SK-N-SH (cell line): ENCODE measurements at regions not wholly inside any gene's neighbourhood (a gene's known extent, or its start where the extent isn't known, plus 50 kb on each side); places are given as distances from the start of the nearest gene placed in this dataset.

Source experiments
- CTCF ChIA-PET: fragments of 300-600, 350-600 bp; formaldehyde crosslinking; extraction: SDS; loops from one replicate; lab custom pipeline; 2021; lab: Yijun Ruan, JAX
- POLR2A ChIA-PET: fragments of 350-600 bp; sonication (Branson Sonifier 250); formaldehyde crosslinking; extraction: SDS; loops from one replicate; lab custom pipeline; 2020; ENCODE audit warnings: antibody characterized with exemption, inconsistent platforms; lab: Yijun Ruan, JAX
- DNase-seq: peaks from one replicate; pipeline ENCODE4 v3.0.0; 2012
- H2AFZ ChIP-seq: fragments of 200-600 bp; sonication (generic); 2 replicates; pipeline ENCODE4 v1.8.1; 2016; ENCODE audit warnings: antibody characterized with exemption, mild to moderate bottlenecking, low read depth
- H3F3A ChIP-seq: fragments of 200-600 bp; sonication (generic); replicated peaks from 2 replicates; pipeline ENCODE3; 2016; ENCODE audit warnings: antibody characterized with exemption, mild to moderate bottlenecking; ENCODE audit not compliant: insufficient read depth
- H3K27ac ChIP-seq, 2 experiments: fragments of 200-500 bp in 1 of 2; fragments of 200-600 bp in 1 of 2; sonication (Bioruptor generic) in 1 of 2; sonication (generic), shearing (Covaris generic) in 1 of 2; 2 replicates each; pipeline versions ENCODE4 v1.5.1 to v1.6.1; 2014 to 2016; ENCODE audit warnings: low read depth in 2 of 2, inconsistent platforms in 1 of 2, low read length in 1 of 2, mild to moderate bottlenecking in 1 of 2, mixed read lengths in 1 of 2
- H3K27me3 ChIP-seq: fragments of 200-600 bp; sonication (generic), shearing (Covaris generic); 2 replicates; pipeline ENCODE4 v1.6.1; 2016; ENCODE audit warnings: mixed run types; ENCODE audit not compliant: insufficient read depth
- H3K36me3 ChIP-seq, 2 experiments: fragments of 200-500 bp in 1 of 2; fragments of 200-600 bp in 1 of 2; sonication (Bioruptor generic) in 1 of 2; sonication (generic) in 1 of 2; replicated peaks in 1 of 2; 2 replicates each; pipeline versions ENCODE3 to v1.5.1; 2014 to 2016; ENCODE audit warnings: low read length in 1 of 2, mild to moderate bottlenecking in 1 of 2; ENCODE audit not compliant: insufficient read depth in 2 of 2, control insufficient read depth in 1 of 2
- H3K4me1 ChIP-seq, 2 experiments: fragments of 200-500 bp in 1 of 2; fragments of 200-600 bp in 1 of 2; sonication (Bioruptor generic) in 1 of 2; sonication (generic), shearing (Covaris generic) in 1 of 2; 2 replicates each; pipeline versions ENCODE4 v1.5.1 to v1.6.1; 2014 to 2016; ENCODE audit warnings: low read depth in 1 of 2, low read length in 1 of 2, mixed run types in 1 of 2; ENCODE audit not compliant: insufficient read depth in 2 of 2, control insufficient read depth in 1 of 2
- H3K4me2 ChIP-seq: fragments of 200-600 bp; sonication (generic), shearing (Covaris generic); 2 replicates; pipeline ENCODE4 v1.6.1; 2017; ENCODE audit warnings: mixed run types
- H3K4me3 ChIP-seq, 2 experiments: fragments of 200-500 bp in 1 of 2; fragments of 200-600 bp in 1 of 2; sonication (Bioruptor generic) in 1 of 2; sonication (generic), shearing (Covaris generic) in 1 of 2; 2 replicates each; pipeline versions ENCODE4 v1.5.1 to v1.8.1; 2014 to 2016; ENCODE audit warnings: low read depth in 2 of 2, inconsistent platforms in 1 of 2, low read length in 1 of 2, mild to moderate bottlenecking in 1 of 2, mixed read lengths in 1 of 2, moderate library complexity in 1 of 2
- H3K79me2 ChIP-seq: fragments of 200-600 bp; sonication (generic); 2 replicates; pipeline ENCODE4 v1.8.1; 2017; ENCODE audit warnings: mild to moderate bottlenecking; ENCODE audit not compliant: insufficient read depth
- H3K9ac ChIP-seq: fragments of 200-600 bp; sonication (generic); 2 replicates; pipeline ENCODE4 v1.6.1; 2017; ENCODE audit warnings: mixed run types
- H3K9me2 ChIP-seq: fragments of 200-600 bp; sonication (generic); 2 replicates; pipeline ENCODE4 v1.6.1; 2017; ENCODE audit warnings: mixed run types
- H3K9me3 ChIP-seq: fragments of 200-600 bp; sonication (generic); 2 replicates; pipeline ENCODE4 v1.6.1; 2017; ENCODE audit warnings: mixed run types, mild to moderate bottlenecking, moderate library complexity
- H4K20me1 ChIP-seq: fragments of 200-600 bp; sonication (generic); 2 replicates; pipeline ENCODE4 v1.6.1; 2017; ENCODE audit warnings: mild to moderate bottlenecking, mixed run types; ENCODE audit not compliant: insufficient read depth
- CHD2 ChIP-seq: fragments of 150-350 bp; IDR thresholded peaks from 2 replicates; pipeline ENCODE4 v1.6.1; 2018; ENCODE audit warnings: low read length; ENCODE audit not compliant: partially characterized antibody
- EP300 ChIP-seq, 2 experiments: IDR thresholded peaks; 2 replicates each; pipeline versions ENCODE4 v1.4.0 to v1.6.1; 2012; ENCODE audit warnings: borderline replicate concordance in 1 of 2, low read depth in 1 of 2, low read length in 1 of 2
- EZH2phosphoT487 ChIP-seq: fragments of 200-600 bp; sonication (generic); IDR thresholded peaks from 2 replicates; pipeline ENCODE4 v1.6.1; 2017; ENCODE audit warnings: low read depth, mixed run types, mild to moderate bottlenecking, antibody characterized with exemption, moderate library complexity, borderline replicate concordance
- FOXJ3 ChIP-seq: sonication (generic); formaldehyde crosslinking; IDR thresholded peaks from 2 replicates; pipeline ENCODE4 v1.5.1; 2020; ENCODE audit warnings: mild to moderate bottlenecking, missing genetic modification reagents
- FOXM1 ChIP-seq: IDR thresholded peaks from 2 replicates; pipeline ENCODE4 v1.4.0; 2012; ENCODE audit warnings: low read depth, mild to moderate bottlenecking
- GABPA ChIP-seq: IDR thresholded peaks from 2 replicates; pipeline ENCODE4 v1.4.0; 2012; ENCODE audit warnings: low read depth, mild to moderate bottlenecking
- MEF2A ChIP-seq: IDR thresholded peaks from 2 replicates; pipeline ENCODE4 v1.4.0; 2012; ENCODE audit warnings: low read depth, borderline replicate concordance
- NFIC ChIP-seq: IDR thresholded peaks from 2 replicates; pipeline ENCODE4 v1.4.0; 2012; ENCODE audit warnings: borderline replicate concordance
- POLR2AphosphoS5 ChIP-seq: IDR thresholded peaks from 2 replicates; pipeline ENCODE4 v1.6.1; 2012; ENCODE audit warnings: low read depth, low read length
- RAD21 ChIP-seq: IDR thresholded peaks from 2 replicates; pipeline ENCODE4 v1.6.1; 2012; ENCODE audit warnings: mild to moderate bottlenecking, low read length
- RCOR1 ChIP-seq: fragments of 150-350 bp; IDR thresholded peaks from 2 replicates; pipeline ENCODE4 v1.6.1; 2017; ENCODE audit warnings: antibody characterized with exemption, low read length
- RXRA ChIP-seq: IDR thresholded peaks from 2 replicates; pipeline ENCODE4 v1.4.0; 2012; ENCODE audit warnings: low read depth, mild to moderate bottlenecking, borderline replicate concordance
- SIN3A ChIP-seq: IDR thresholded peaks from 2 replicates; pipeline ENCODE4 v1.6.1; 2012; ENCODE audit warnings: low read depth, mild to moderate bottlenecking, low read length, moderate library complexity, borderline replicate concordance
- SMC3 ChIP-seq: IDR thresholded peaks from 2 replicates; pipeline ENCODE4 v1.6.1; 2012; ENCODE audit warnings: low read depth, low read length, improper control_type of control experiment
- TAF1 ChIP-seq: IDR thresholded peaks from 2 replicates; pipeline ENCODE4 v1.6.1; 2012; ENCODE audit warnings: low read depth, mild to moderate bottlenecking, low read length, moderate library complexity, borderline replicate concordance
- TCF12 ChIP-seq: IDR thresholded peaks from 2 replicates; pipeline ENCODE4 v1.4.0; 2012
- YY1 ChIP-seq: IDR thresholded peaks from 2 replicates; pipeline ENCODE4 v1.4.0; 2012; ENCODE audit warnings: low read depth, mild to moderate bottlenecking
- WGBS: methylation state at CpG from one replicate; pipeline ENCODE4 v1.1.6; 2017; ENCODE audit warnings: low lambda C conversion rate; 5-methylcytosine and 5-hydroxymethylcytosine counted together
- TF ChIP-seq, protein P1 (sequence below): fragments of 200-600 bp; sonication (generic); IDR thresholded peaks from 2 replicates; pipeline ENCODE4 v1.6.1; 2017; ENCODE audit warnings: antibody characterized with exemption, mild to moderate bottlenecking, moderate library complexity
- TF ChIP-seq, protein P2 (sequence below): IDR thresholded peaks from 2 replicates; pipeline ENCODE4 v1.4.0; 2012; ENCODE audit warnings: low read depth
- TF ChIP-seq, protein P3 (sequence below): IDR thresholded peaks from 2 replicates; pipeline ENCODE4; 2012
- TF ChIP-seq, protein P4 (sequence below): IDR thresholded peaks from 2 replicates; pipeline ENCODE4 v1.4.0; 2012; ENCODE audit warnings: low read depth, borderline replicate concordance

DNA sequence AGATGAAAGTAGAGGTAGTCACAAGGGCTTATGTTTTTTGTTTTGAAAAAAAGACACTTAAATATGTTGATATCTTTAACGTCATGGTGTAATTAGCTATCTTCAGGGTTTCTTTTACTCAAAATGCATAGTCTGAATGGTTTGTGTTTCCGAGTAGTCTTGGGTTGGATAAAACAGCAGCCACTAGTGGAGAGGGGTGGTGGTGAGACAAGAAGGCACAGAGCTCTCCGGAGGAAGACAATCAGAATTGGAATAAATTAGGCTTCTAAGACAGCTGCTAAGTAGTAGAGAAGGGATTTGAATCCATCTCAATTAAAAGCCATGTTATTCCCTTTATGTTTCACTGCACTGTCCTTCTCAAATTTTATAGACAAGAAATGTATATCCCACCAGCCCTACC lies 240.4 kb upstream of the VEGFC start:
- Histone ChIP-seq H3K27ac (no peak overlapping the region), H4K20me1 (no peaks in the 10 kb centered on the region), H3K4me1 (no peaks in the 10 kb centered on the region), H3K4me3 (no peak overlapping the region), H2AFZ (no peak overlapping the region), H3K79me2 (no peaks in the 10 kb centered on the region), H3F3A (no peaks in the 10 kb centered on the region), H3K9me2 (no peaks in the 10 kb centered on the region), H3K4me2 (no peak overlapping the region), H3K36me3 (no peaks in the 10 kb centered on the region), H3K9ac (no peak overlapping the region), H3K9me3 (no peaks in the 10 kb centered on the region), H3K27me3 (no peaks in the 10 kb centered on the region)
- no peak for TF ChIP-seq RXRA
- TF ChIP-seq EP300 (IDR thresholded peaks at IDR 0.05; ENCODE audit: borderline replicate concordance in 1 of 2, low read depth in 1 of 2, low read length in 1 of 2), result no peak
- TF ChIP-seq, protein P1, sequence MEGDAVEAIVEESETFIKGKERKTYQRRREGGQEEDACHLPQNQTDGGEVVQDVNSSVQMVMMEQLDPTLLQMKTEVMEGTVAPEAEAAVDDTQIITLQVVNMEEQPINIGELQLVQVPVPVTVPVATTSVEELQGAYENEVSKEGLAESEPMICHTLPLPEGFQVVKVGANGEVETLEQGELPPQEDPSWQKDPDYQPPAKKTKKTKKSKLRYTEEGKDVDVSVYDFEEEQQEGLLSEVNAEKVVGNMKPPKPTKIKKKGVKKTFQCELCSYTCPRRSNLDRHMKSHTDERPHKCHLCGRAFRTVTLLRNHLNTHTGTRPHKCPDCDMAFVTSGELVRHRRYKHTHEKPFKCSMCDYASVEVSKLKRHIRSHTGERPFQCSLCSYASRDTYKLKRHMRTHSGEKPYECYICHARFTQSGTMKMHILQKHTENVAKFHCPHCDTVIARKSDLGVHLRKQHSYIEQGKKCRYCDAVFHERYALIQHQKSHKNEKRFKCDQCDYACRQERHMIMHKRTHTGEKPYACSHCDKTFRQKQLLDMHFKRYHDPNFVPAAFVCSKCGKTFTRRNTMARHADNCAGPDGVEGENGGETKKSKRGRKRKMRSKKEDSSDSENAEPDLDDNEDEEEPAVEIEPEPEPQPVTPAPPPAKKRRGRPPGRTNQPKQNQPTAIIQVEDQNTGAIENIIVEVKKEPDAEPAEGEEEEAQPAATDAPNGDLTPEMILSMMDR, result peak; percentile 37
- TF ChIP-seq GABPA, result no peak
- 43% methylated on average over 3 of the region's 3 CpGs for WGBS
- ChIA-PET CTCF (interaction anchor here (1.0 to 5.5 kb wide), 3 partner anchors 9 to 14 kb away, joined by 3 to 33 read pairs (median 5); no protein-coding TSS in a partner anchor), POLR2A (no interaction called here)
- DNase-seq, result no peak

DNA sequence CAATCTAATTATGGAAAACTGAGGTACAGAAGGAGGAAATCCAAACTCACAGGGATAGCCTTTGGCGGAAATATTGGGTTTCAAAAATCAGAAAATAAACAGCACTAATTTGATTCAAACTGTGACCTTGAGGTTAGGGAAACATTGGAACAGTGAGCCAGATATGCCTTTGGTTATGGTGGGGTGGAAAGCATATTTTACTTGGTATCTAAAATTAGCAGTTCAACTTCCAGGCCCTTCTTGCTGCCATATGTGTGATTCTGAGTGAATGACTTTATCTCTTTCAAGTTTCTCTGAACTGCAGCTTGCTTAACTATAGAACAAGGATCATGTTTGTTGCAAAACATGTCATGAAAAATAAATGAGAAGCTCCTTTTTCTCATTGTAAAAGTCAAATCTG lies 240.9 kb upstream of the VEGFC start:
- Histone ChIP-seq H3K27ac (no peak overlapping the region), H3K36me3 (no peaks in the 10 kb centered on the region), H3K9ac (no peak overlapping the region), H4K20me1 (no peaks in the 10 kb centered on the region), H3K9me2 (no peaks in the 10 kb centered on the region), H3K79me2 (no peaks in the 10 kb centered on the region), H3K4me3 (no peak overlapping the region), H3K9me3 (no peaks in the 10 kb centered on the region), H3F3A (no peaks in the 10 kb centered on the region), H2AFZ (no peak overlapping the region), H3K27me3 (no peaks in the 10 kb centered on the region), H3K4me1 (no peaks in the 10 kb centered on the region), H3K4me2 (no peak overlapping the region)
- DNase-seq, result no peak
- TF ChIP-seq RCOR1 (no peak), SIN3A (no peak), TAF1 (no peak), GABPA (no peak), EZH2phosphoT487 (no peak), RAD21 (no peak), POLR2AphosphoS5 (no peak), NFIC (no peak), FOXM1 (no peak), CHD2 (no peak), FOXJ3 (no peak), MEF2A (no peak), TCF12 (no peak), YY1 (no peak), SMC3 (no peak)
- TF ChIP-seq, protein P2, sequence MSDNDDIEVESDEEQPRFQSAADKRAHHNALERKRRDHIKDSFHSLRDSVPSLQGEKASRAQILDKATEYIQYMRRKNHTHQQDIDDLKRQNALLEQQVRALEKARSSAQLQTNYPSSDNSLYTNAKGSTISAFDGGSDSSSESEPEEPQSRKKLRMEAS, result no peak
- TF ChIP-seq, protein P3, sequence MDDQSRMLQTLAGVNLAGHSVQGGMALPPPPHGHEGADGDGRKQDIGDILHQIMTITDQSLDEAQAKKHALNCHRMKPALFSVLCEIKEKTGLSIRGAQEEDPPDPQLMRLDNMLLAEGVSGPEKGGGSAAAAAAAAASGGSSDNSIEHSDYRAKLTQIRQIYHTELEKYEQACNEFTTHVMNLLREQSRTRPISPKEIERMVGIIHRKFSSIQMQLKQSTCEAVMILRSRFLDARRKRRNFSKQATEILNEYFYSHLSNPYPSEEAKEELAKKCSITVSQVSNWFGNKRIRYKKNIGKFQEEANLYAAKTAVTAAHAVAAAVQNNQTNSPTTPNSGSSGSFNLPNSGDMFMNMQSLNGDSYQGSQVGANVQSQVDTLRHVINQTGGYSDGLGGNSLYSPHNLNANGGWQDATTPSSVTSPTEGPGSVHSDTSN, result no peak
- TF ChIP-seq, protein P4, sequence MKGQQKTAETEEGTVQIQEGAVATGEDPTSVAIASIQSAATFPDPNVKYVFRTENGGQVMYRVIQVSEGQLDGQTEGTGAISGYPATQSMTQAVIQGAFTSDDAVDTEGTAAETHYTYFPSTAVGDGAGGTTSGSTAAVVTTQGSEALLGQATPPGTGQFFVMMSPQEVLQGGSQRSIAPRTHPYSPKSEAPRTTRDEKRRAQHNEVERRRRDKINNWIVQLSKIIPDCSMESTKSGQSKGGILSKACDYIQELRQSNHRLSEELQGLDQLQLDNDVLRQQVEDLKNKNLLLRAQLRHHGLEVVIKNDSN, result no peak
- TF ChIP-seq, protein P1, result no peak
- 88% methylated on average over 1 of the region's 1 CpG for WGBS
- CTCF ChIA-PET, result interaction anchor here (1.6 to 5.5 kb wide), 2 partner anchors 11 to 13 kb away, joined by 5 to 33 read pairs; no protein-coding TSS in a partner anchor
- POLR2A ChIA-PET, result no interaction called here
